AG09309 (cell line): ENCODE measurements at regions not wholly inside any gene's neighbourhood (a gene's known extent, or its start where the extent isn't known, plus 50 kb on each side); places are given as distances from the start of the nearest gene placed in this dataset.

ENCODE experiments used
- DNase-seq: peaks from one replicate; pipeline ENCODE4 v3.0.0-alpha.2; 2010; ENCODE audit warnings: low read depth
- H3K4me3 ChIP-seq: 2 replicates; pipeline ENCODE4 v1.5.1; 2011; ENCODE audit warnings: mild to moderate bottlenecking, low read depth, low read length, moderate library complexity; ENCODE audit not compliant: control insufficient read depth
- TF ChIP-seq, protein P1 (sequence below): IDR thresholded peaks from 2 replicates; pipeline ENCODE4 v1.5.1; 2011; ENCODE audit warnings: mild to moderate bottlenecking, low read depth, low read length, inconsistent platforms; ENCODE audit not compliant: insufficient read depth, control insufficient read depth; ENCODE audit errors: missing control alignments

DNA sequence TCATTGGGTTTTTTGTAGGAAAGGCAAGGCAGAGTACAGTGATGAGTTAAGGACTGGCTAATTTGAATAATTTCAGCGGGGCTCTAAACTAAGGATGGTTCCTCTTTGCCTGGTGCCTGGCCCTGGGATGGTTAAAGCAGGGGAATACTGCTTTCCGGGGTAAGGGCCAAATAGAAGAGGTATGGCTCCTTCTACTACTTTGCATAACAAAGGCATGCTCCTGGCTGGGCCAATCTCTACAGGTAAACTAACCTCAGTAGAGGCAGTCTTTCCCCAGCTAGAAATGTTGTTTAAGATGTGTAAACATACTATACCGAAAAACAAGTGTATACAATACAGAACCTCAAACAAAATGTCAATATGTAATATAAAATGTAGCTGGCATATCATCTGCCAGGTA lies 1239.0 kb downstream of the SLC16A7 start:
- TF ChIP-seq, protein P1, sequence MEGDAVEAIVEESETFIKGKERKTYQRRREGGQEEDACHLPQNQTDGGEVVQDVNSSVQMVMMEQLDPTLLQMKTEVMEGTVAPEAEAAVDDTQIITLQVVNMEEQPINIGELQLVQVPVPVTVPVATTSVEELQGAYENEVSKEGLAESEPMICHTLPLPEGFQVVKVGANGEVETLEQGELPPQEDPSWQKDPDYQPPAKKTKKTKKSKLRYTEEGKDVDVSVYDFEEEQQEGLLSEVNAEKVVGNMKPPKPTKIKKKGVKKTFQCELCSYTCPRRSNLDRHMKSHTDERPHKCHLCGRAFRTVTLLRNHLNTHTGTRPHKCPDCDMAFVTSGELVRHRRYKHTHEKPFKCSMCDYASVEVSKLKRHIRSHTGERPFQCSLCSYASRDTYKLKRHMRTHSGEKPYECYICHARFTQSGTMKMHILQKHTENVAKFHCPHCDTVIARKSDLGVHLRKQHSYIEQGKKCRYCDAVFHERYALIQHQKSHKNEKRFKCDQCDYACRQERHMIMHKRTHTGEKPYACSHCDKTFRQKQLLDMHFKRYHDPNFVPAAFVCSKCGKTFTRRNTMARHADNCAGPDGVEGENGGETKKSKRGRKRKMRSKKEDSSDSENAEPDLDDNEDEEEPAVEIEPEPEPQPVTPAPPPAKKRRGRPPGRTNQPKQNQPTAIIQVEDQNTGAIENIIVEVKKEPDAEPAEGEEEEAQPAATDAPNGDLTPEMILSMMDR: no peak

DNA sequence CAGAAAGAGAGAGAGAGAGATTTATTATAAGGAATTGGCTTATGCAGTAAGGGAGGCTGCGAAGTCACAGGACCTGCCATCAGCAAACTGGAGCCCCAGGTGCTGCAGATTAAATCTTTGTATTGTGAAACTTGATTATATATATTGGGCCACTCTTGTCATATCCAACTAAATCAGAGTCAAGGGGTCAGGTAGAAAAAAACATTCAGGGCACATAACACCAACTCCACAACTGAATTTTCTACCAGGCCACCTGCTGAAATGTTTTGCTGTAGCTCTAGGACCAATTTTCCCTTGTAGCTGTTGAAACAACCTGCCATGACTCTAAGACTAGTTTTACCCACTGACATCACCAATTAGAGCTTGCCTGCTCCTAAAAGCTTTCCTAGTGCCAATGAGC lies 1240.8 kb downstream of the SLC16A7 start:
- no peak overlapping the region for H3K4me3 ChIP-seq
- TF ChIP-seq, protein P1: no peak
- DNase-seq: no peak

More for the DNA sequence above, 1239.0 kb downstream of the SLC16A7 start:
- no peak overlapping the region for H3K4me3 ChIP-seq
- no peak for DNase-seq

DNA sequence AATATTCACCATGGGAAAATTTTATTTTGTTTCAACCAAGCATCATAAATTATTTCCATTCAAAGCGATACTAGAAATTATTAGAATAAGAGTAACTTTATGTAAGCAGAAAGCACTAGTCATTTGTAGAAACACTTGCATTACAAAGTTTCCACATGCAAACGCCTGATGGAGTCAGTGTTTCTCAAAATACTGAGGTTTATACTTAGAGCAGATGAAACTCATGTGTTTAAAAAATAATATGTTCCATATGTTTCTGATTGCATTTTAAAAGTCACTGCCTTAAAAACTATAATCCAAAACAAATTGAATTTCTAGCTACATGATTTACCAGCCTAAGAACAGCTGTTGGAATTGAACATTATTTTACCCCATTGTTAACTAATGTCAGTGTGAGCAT lies 1246.4 kb downstream of the SLC16A7 start:
- TF ChIP-seq, protein P1: no peak
- H3K4me3 ChIP-seq: no peak overlapping the region
- DNase-seq: no peak

DNA sequence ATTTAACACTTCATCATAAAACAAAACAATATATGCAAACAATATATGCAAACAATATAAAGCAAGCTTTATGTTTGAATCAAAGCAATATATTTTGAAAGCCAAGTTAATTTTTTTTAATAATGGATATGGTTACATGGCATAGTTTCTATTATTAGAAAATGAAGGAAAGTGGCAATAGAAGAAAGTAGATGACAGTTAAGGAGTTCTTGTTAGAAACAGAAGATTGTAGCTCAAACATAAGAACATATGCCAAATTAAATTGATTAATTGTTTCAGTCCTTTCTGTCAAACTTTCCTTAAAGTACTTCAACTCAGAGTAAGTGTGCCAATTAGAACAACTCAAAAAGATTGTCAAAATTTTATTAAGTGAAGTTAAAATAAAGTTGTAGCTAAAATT lies 1248.3 kb downstream of the SLC16A7 start:
- TF ChIP-seq, protein P1: no peak
- no peak overlapping the region for H3K4me3 ChIP-seq
- DNase-seq: no peak

DNA sequence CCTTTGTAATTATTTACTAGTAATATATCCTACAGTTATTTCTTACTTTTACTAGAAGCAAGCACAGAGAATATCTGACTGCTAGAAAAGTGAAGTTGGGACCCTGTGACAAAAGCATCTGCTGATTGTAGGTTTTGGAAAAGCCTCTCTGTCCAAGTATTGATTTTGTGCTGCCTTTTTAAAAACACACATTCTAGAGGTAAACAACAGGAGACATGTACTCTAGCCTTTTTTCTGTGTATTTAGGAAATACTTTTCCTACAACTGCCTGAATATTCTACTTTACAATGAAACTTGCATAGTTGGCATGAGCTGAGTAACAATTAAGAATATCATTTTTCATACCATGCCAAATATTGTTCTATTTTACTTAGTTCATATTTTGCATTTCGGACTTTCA lies 1249.0 kb downstream of the SLC16A7 start:
- H3K4me3 ChIP-seq: no peak overlapping the region
- TF ChIP-seq, protein P1: no peak
- no peak for DNase-seq

DNA sequence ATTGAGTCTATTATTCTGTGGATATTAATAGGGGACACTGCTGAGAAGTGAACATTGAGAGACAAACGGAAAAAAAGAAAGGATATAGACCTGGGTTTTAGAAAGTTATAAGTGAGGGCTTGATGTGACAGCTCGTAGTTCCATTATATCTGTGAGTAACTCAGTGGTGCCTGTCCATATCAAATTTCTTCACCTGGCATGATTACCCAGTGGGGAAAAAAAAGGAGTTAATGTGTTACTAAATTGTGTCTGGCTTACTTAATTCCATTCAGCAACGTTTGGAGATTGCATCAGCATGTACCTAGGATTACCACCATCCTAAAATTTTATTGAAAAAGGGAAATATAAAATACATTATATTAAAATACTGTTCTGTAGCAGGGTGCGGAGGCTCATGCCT lies 1249.9 kb downstream of the SLC16A7 start:
- DNase-seq: no peak
- no peak overlapping the region for H3K4me3 ChIP-seq
- TF ChIP-seq, protein P1: no peak

DNA sequence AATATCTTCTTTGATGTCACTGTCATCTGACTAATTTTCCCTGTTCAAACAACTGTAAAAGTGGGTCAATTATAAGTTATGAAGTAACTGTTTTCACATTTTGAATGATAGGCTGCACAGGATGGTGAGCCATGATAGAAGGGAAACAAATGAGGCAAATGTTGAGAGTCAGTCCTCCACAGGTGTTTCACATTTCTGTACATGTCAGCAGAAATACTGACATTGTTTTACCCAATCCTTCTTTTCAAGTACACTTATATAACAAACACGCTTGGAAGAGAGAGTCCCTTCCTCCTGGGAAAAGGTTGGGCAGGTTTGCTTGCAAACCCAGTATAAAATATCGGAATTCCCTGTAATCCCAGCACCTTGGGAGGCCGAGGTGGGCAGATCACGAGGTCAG lies 1251.5 kb downstream of the SLC16A7 start:
- DNase-seq: no peak
- TF ChIP-seq, protein P1: no peak
- no peak overlapping the region for H3K4me3 ChIP-seq
